Loucy (cell line): ENCODE measurements at regions not wholly inside any gene's neighbourhood (a gene's known extent, or its start where the extent isn't known, plus 50 kb on each side); places are given as distances from the start of the nearest gene placed in this dataset.

ENCODE experiments used
- EZH2phosphoT487 ChIP-seq: fragments of 200-600 bp; IDR thresholded peaks from 2 replicates; pipeline ENCODE4 v1.6.1; 2018; ENCODE audit warnings: antibody characterized with exemption, mild to moderate bottlenecking, moderate library complexity, borderline replicate concordance
- TF ChIP-seq, protein P1 (sequence below): fragments of 200-600 bp; sonication (generic); conservative IDR thresholded peaks from 2 replicates; pipeline ENCODE4 v1.5.1; 2014; ENCODE audit warnings: mild to moderate bottlenecking, antibody characterized with exemption, low read length

DNA sequence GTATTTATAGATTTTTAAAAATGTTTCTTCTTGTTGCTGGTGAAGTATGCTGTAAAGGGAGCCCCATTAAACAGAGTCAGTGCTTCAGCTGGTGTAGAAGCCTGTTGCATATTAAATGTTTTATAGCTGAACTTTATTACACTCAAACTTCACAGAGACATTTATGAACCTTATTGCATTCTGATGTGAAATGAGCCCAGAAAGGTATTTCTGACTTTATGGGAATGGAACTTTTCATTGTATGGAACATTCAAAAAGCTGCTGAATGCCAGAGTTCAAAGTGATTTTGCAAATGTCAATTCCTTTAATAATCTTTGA, 329.3 kb upstream of the RASGRP1 start:
- TF ChIP-seq EZH2phosphoT487 = no peak
- TF ChIP-seq, protein P1, sequence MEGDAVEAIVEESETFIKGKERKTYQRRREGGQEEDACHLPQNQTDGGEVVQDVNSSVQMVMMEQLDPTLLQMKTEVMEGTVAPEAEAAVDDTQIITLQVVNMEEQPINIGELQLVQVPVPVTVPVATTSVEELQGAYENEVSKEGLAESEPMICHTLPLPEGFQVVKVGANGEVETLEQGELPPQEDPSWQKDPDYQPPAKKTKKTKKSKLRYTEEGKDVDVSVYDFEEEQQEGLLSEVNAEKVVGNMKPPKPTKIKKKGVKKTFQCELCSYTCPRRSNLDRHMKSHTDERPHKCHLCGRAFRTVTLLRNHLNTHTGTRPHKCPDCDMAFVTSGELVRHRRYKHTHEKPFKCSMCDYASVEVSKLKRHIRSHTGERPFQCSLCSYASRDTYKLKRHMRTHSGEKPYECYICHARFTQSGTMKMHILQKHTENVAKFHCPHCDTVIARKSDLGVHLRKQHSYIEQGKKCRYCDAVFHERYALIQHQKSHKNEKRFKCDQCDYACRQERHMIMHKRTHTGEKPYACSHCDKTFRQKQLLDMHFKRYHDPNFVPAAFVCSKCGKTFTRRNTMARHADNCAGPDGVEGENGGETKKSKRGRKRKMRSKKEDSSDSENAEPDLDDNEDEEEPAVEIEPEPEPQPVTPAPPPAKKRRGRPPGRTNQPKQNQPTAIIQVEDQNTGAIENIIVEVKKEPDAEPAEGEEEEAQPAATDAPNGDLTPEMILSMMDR = no peak
